ENCODE measurements at regions not wholly inside any gene's neighbourhood (a gene's known extent, or its start where the extent isn't known, plus 50 kb on each side); places are given as distances from the start of the nearest gene placed in this dataset.

- no peak for TF ChIP-seq POLR2AphosphoS5 (IDR thresholded peaks at IDR 0.05; ENCODE audit: low read depth, low read length)
- no peak for TF ChIP-seq TAF1 (IDR thresholded peaks at IDR 0.05; ENCODE audit: low read depth, low read length)
Measured at GRCh38 chr1:90558126-90558525, 159.0 kb downstream of the BARHL2 start.
